Mesendoderm (in vitro differentiated cells): ENCODE measurements at regions not wholly inside any gene's neighbourhood (a gene's known extent, or its start where the extent isn't known, plus 50 kb on each side); places are given as distances from the start of the nearest gene placed in this dataset.
A peak's percentile ranks its signal among the peaks of the same experiment; 100 is the strongest.

Source experiments
- DNase-seq: peaks from one replicate; pipeline ENCODE4 v3.0.0; 2013
- H2AK5ac ChIP-seq: 2 replicates; pipeline ENCODE4 v1.6.1; 2013; ENCODE audit warnings: low read length, inconsistent platforms
- H2BK120ac ChIP-seq: 2 replicates; pipeline ENCODE4 v1.6.1; 2013; ENCODE audit warnings: low read depth, mild to moderate bottlenecking, low read length, moderate library complexity, mixed read lengths
- H2BK15ac ChIP-seq: replicated peaks from 2 replicates; pipeline ENCODE4 v1.6.1; 2013; ENCODE audit warnings: low read depth, mild to moderate bottlenecking, moderate library complexity
- H2BK5ac ChIP-seq: 2 replicates; pipeline ENCODE4 v1.6.1; 2013; ENCODE audit warnings: low read length, inconsistent platforms
- H3K18ac ChIP-seq: 2 replicates; pipeline ENCODE4 v1.6.1; 2013; ENCODE audit warnings: mild to moderate bottlenecking, low read length, mixed read lengths
- H3K23ac ChIP-seq: one replicate; pipeline ENCODE4 v1.6.1; 2013; ENCODE audit warnings: low read length
- H3K27ac ChIP-seq: 2 replicates; pipeline ENCODE4 v1.5.1; 2013; ENCODE audit warnings: low read depth, mild to moderate bottlenecking, inconsistent platforms, low read length, moderate library complexity
- H3K27me3 ChIP-seq: 2 replicates; pipeline ENCODE4 v1.6.1; 2013; ENCODE audit warnings: low read length, control low read depth, mild to moderate bottlenecking, inconsistent platforms; ENCODE audit not compliant: insufficient read depth, poor library complexity
- H3K36me3 ChIP-seq: 2 replicates; pipeline ENCODE4 v1.6.1; 2013; ENCODE audit warnings: low read length, inconsistent platforms; ENCODE audit not compliant: control insufficient read depth, insufficient read depth
- H3K4ac ChIP-seq: one replicate; pipeline ENCODE4 v1.6.1; 2013; ENCODE audit warnings: low read depth, mild to moderate bottlenecking, low read length, moderate library complexity
- H3K4me1 ChIP-seq: 2 replicates; pipeline ENCODE4 v1.6.1; 2013; ENCODE audit warnings: low read depth, low read length, inconsistent platforms; ENCODE audit not compliant: control insufficient read depth
- H3K4me2 ChIP-seq: 2 replicates; pipeline ENCODE4 v1.6.1; 2013; ENCODE audit warnings: low read length
- H3K4me3 ChIP-seq: 2 replicates; pipeline ENCODE4 v1.5.1; 2013; ENCODE audit warnings: mild to moderate bottlenecking, low read length
- H3K56ac ChIP-seq: one replicate; pipeline ENCODE4 v1.6.1; 2013; ENCODE audit warnings: low read length
- H3K79me1 ChIP-seq: 2 replicates; pipeline ENCODE4 v1.6.1; 2013; ENCODE audit warnings: low read length, inconsistent platforms
- H3K79me2 ChIP-seq: 2 replicates; pipeline ENCODE4 v1.6.1; 2013; ENCODE audit warnings: mild to moderate bottlenecking, low read length; ENCODE audit not compliant: control insufficient read depth, insufficient read depth
- H3K9ac ChIP-seq: 2 replicates; pipeline ENCODE4 v1.6.1; 2013; ENCODE audit warnings: low read length, inconsistent platforms
- H4K5ac ChIP-seq: one replicate; pipeline ENCODE4 v1.6.1; 2013; ENCODE audit warnings: low read length
- H4K8ac ChIP-seq: one replicate; pipeline ENCODE4 v1.6.1; 2013; ENCODE audit warnings: low read depth, mild to moderate bottlenecking, control low read depth, low read length, moderate library complexity
- WGBS: extraction: QIAGEN DNeasy Blood & Tissue Kit; methylation state at CpG from one replicate; pipeline ENCODE4 v1.1.7; 2013; ENCODE audit warnings: low lambda C conversion rate, missing lambda C conversion rate; ENCODE audit not compliant: insufficient coverage; ENCODE audit errors: extremely low coverage; 5-methylcytosine and 5-hydroxymethylcytosine counted together

DNA sequence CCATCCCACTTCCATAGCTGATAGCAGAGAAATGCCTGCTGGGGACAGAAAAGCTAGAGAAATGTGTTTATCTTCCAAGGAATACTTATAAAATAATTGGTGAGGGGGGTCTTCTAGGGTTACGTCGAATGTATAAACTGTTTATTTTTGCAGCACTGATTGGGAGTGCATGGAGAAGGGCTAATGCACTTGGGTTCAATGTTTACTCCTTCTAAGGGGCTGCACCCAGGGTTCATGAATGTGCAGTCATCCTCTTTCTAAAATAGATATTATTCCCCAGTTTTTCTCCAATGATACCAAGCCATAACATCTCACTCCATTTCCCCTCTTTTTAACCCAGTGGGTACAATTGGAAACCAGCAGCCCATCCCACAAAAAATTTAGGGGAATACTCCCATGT is 336.9 kb downstream of the ETS1 start:
- Histone ChIP-seq H2BK15ac (peak overlapping the region; percentile 74), H3K4me3 (no peak overlapping the region), H2BK120ac (no peak overlapping the region), H3K79me2 (no peaks in the 10 kb centered on the region), H3K18ac (no peak overlapping the region), H3K4me2 (no peak overlapping the region), H4K8ac (no peak overlapping the region), H2BK5ac (no peak overlapping the region), H4K5ac (no peak overlapping the region), H3K9ac (no peak overlapping the region), H3K4me1 (no peaks in the 10 kb centered on the region), H3K36me3 (no peaks in the 10 kb centered on the region), H3K79me1 (no peaks in the 10 kb centered on the region), H3K56ac (no peak overlapping the region), H3K27ac (no peak overlapping the region), H3K23ac (no peak overlapping the region), H3K4ac (no peak overlapping the region), H2AK5ac (no peak overlapping the region), H3K27me3 (no peaks in the 10 kb centered on the region)
- DNase-seq = no peak
- no CpG with 5 or more reads among the region's 2 CpGs for WGBS

DNA sequence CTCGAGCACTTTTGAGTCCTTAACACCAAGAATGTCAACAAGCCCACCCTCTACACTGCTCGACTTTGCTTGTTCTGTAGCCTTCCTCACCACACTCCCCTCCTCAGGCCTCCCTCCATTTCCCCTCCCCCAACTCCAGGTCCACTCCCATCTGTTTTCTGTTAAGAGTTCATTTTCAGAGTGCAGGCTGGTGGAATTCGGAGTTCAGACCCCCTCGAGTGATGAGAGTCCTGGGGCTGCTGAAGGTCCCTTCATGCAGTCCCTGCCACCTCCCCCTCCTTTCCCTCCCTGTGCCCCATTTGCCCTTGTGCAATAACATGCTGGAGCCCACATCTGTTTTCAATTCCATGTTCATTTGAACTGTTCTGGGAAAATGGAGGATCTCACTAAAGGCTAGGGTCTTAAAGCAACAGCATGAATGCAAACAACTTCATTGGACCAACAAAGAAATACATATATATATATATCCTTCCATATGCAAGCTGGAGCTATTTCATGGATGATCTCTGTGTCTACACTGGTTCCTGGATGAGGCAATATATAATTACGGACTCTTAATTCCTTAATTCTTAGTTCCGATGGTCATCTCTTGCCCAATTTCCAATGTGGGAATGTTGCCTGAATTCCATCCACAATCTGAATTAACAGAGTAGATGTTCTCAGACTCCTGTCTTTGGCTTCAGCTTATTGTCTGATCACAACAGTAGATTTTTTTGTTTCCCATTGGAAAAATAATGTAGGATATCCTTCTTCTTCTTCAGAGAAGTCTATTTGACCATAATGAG is 340.4 kb downstream of the ETS1 start:
- Histone ChIP-seq H4K5ac (no peak overlapping the region), H3K27me3 (no peaks in the 10 kb centered on the region), H4K8ac (no peak overlapping the region), H3K36me3 (no peaks in the 10 kb centered on the region), H3K4me3 (no peak overlapping the region), H3K4me1 (no peaks in the 10 kb centered on the region), H2BK120ac (no peak overlapping the region), H3K27ac (no peak overlapping the region), H2BK5ac (no peak overlapping the region), H2AK5ac (no peak overlapping the region), H3K79me2 (no peaks in the 10 kb centered on the region), H2BK15ac (no peak overlapping the region), H3K9ac (no peak overlapping the region), H3K4ac (no peak overlapping the region), H3K79me1 (no peaks in the 10 kb centered on the region), H3K4me2 (no peak overlapping the region), H3K56ac (no peak overlapping the region), H3K18ac (no peak overlapping the region), H3K23ac (no peak overlapping the region)
- no peak for DNase-seq
- WGBS = no CpG with 5 or more reads among the region's 6 CpGs

- H3K23ac ChIP-seq = no peak overlapping the region
- H3K4me3 ChIP-seq = no peak overlapping the region
- WGBS = no CpG with 5 or more reads among the region's 8 CpGs
- H3K27ac ChIP-seq = no peak overlapping the region
- no peaks in the 10 kb centered on the region for H3K79me1 ChIP-seq
- H2AK5ac ChIP-seq = no peak overlapping the region
- no peak overlapping the region for H2BK120ac ChIP-seq
- no peak overlapping the region for H2BK15ac ChIP-seq
- no peaks in the 10 kb centered on the region for H3K36me3 ChIP-seq
- H3K79me2 ChIP-seq = no peaks in the 10 kb centered on the region
- H3K4me1 ChIP-seq = no peaks in the 10 kb centered on the region
- H2BK5ac ChIP-seq = no peak overlapping the region
- H4K8ac ChIP-seq = no peak overlapping the region
- no peak overlapping the region for H3K4ac ChIP-seq
- no peak for DNase-seq
- H4K5ac ChIP-seq = no peak overlapping the region
- no peak overlapping the region for H3K18ac ChIP-seq
- H3K27me3 ChIP-seq = no peaks in the 10 kb centered on the region
- H3K9ac ChIP-seq = no peak overlapping the region
- no peak overlapping the region for H3K4me2 ChIP-seq
- no peak overlapping the region for H3K56ac ChIP-seq
Measured at GRCh38 chr11:128246364-128246801, 341.0 kb downstream of the ETS1 start.

GRCh38 chr11:128244871-128245270 is 342.5 kb downstream of the ETS1 start:
- Histone ChIP-seq H3K4ac (no peak overlapping the region), H2BK5ac (no peak overlapping the region), H3K36me3 (no peaks in the 10 kb centered on the region), H3K4me1 (no peaks in the 10 kb centered on the region), H3K4me2 (no peak overlapping the region), H3K27me3 (no peaks in the 10 kb centered on the region), H2AK5ac (no peak overlapping the region), H3K4me3 (no peak overlapping the region), H3K18ac (no peak overlapping the region), H3K9ac (no peak overlapping the region), H3K23ac (no peak overlapping the region), H3K79me1 (no peaks in the 10 kb centered on the region), H2BK120ac (no peak overlapping the region), H2BK15ac (no peak overlapping the region), H3K79me2 (no peaks in the 10 kb centered on the region), H4K8ac (no peak overlapping the region), H4K5ac (no peak overlapping the region), H3K56ac (no peak overlapping the region), H3K27ac (no peak overlapping the region)
- no CpG with 5 or more reads among the region's 5 CpGs for WGBS
- DNase-seq = no peak

DNA sequence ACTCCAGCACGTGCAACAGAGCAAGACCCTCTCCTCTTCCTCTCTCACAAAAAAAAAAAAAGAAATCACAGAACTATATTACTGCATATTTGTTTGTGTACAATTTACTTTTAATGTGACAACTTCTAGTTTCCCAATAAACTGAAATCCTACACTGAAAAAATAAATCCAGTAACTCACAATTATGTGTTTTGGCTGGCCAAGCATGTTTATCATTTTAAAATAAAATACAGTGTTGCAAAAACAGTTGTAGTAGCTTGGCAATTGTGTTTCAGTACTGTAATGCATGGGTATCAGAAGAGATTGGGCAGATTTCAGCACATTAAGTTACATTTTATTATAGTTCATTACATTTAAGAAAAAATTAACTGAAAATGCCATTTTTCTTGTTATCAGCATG is 344.9 kb downstream of the ETS1 start:
- Histone ChIP-seq H3K36me3 (no peaks in the 10 kb centered on the region), H4K8ac (no peak overlapping the region), H3K27me3 (no peaks in the 10 kb centered on the region), H3K18ac (no peak overlapping the region), H3K79me1 (no peaks in the 10 kb centered on the region), H3K4ac (no peak overlapping the region), H2BK5ac (no peak overlapping the region), H3K27ac (no peak overlapping the region), H3K23ac (no peak overlapping the region), H3K4me2 (no peak overlapping the region), H2BK15ac (no peak overlapping the region), H2AK5ac (no peak overlapping the region), H3K56ac (no peak overlapping the region), H3K79me2 (no peaks in the 10 kb centered on the region), H3K4me3 (no peak overlapping the region), H4K5ac (no peak overlapping the region), H3K9ac (no peak overlapping the region), H2BK120ac (no peak overlapping the region), H3K4me1 (no peaks in the 10 kb centered on the region)
- WGBS = no CpG with 5 or more reads among the region's 1 CpG
- no peak for DNase-seq

- Histone ChIP-seq H3K4me1 (no peaks in the 10 kb centered on the region), H3K4me2 (no peak overlapping the region), H3K9ac (no peak overlapping the region), H3K36me3 (no peaks in the 10 kb centered on the region), H2BK5ac (no peak overlapping the region), H4K5ac (no peak overlapping the region), H3K56ac (no peak overlapping the region), H4K8ac (no peak overlapping the region), H2BK15ac (no peak overlapping the region), H3K4ac (no peak overlapping the region), H3K27ac (no peak overlapping the region), H2AK5ac (no peak overlapping the region), H3K79me2 (no peaks in the 10 kb centered on the region), H3K23ac (no peak overlapping the region), H3K27me3 (no peaks in the 10 kb centered on the region), H3K18ac (no peak overlapping the region), H3K4me3 (no peak overlapping the region), H2BK120ac (no peak overlapping the region), H3K79me1 (no peaks in the 10 kb centered on the region)
- no peak for DNase-seq
- WGBS = no CpG with 5 or more reads among the region's 6 CpGs
Measured at GRCh38 chr11:128240546-128240945, 346.8 kb downstream of the ETS1 start.
